ENCODE measurements at regions not wholly inside any gene's neighbourhood (a gene's known extent, or its start where the extent isn't known, plus 50 kb on each side); places are given as distances from the start of the nearest gene placed in this dataset.

DNA sequence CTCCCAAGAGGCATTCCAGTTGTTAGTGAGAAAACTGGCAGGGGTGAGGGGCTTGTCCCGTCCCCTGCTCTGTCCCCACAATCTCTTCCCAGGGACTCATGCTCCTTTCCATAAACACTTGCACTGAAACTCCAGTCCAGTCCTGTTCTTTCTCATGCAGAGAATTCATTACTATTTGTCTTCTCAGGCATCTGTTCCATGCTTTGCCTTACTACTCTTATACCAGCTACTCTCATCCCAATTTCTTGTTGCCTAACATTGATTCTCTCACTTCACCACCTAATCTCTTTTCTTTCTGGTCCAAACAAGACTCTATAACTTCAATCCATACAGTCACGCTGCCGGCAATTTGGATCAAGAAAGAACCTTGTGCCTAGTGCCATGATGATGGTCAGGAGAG is 97.1 kb upstream of the VEGFC start:
- TF ChIP-seq, protein P1, sequence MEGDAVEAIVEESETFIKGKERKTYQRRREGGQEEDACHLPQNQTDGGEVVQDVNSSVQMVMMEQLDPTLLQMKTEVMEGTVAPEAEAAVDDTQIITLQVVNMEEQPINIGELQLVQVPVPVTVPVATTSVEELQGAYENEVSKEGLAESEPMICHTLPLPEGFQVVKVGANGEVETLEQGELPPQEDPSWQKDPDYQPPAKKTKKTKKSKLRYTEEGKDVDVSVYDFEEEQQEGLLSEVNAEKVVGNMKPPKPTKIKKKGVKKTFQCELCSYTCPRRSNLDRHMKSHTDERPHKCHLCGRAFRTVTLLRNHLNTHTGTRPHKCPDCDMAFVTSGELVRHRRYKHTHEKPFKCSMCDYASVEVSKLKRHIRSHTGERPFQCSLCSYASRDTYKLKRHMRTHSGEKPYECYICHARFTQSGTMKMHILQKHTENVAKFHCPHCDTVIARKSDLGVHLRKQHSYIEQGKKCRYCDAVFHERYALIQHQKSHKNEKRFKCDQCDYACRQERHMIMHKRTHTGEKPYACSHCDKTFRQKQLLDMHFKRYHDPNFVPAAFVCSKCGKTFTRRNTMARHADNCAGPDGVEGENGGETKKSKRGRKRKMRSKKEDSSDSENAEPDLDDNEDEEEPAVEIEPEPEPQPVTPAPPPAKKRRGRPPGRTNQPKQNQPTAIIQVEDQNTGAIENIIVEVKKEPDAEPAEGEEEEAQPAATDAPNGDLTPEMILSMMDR (IDR thresholded peaks at IDR 0.05), result no peak
- Histone ChIP-seq H3K27ac (no peak overlapping the region), H3K27me3 (ENCODE audit: insufficient read depth in 3 of 3, low read length in 2 of 3) (no peaks in the 10 kb centered on the region), H3K36me3 (ENCODE audit: insufficient read depth in 1 of 2, low read depth in 1 of 2) (no peaks in the 10 kb centered on the region), H3K4me1 (no peaks in the 10 kb centered on the region), H3K4me3 (no peak overlapping the region), H3K9me3 (no peaks in the 10 kb centered on the region)
- 83 to 86% (median 83%) methylated on average over 3 of the region's 3 CpGs for WGBS, 3 donors
- intact Hi-C loops (cut with DNase I), result no loop called here
- ATAC-seq (no peak), DNase-seq (no peak)

DNA sequence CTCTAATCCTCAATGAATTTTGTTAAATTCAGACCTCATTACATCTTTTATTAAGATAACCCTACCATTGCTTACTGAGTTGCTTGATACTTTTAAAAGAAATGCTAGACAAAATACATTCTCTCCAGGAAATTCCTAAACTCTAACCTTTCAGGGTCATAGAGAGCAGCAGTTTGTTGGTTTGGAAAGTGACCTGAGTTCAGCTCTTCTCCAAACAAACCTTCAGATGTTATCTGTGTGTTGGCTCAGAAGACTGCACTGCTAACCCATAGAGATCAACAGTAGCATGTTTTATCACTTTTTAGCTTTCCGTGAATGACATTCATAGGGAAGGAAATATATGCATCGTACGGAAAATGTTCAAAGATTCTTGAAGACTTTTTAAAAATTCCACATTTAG is 101.8 kb upstream of the VEGFC start:
- no peak overlapping the region for H3K27ac ChIP-seq
- no peak overlapping the region for H3K4me3 ChIP-seq
- TF ChIP-seq, protein P1 (IDR thresholded peaks at IDR 0.05), result no peak
- DNase-seq (no peak), ATAC-seq (no peak)
- no peaks in the 10 kb centered on the region for H3K36me3 ChIP-seq (ENCODE audit: insufficient read depth in 1 of 2, low read depth in 1 of 2)
- H3K9me3 ChIP-seq, result no peaks in the 10 kb centered on the region
- 74 to 82% (median 79%) methylated on average over 3 of the region's 3 CpGs for WGBS, 3 donors
- H3K27me3 ChIP-seq (ENCODE audit: insufficient read depth in 3 of 3, low read length in 2 of 3), result no peaks in the 10 kb centered on the region
- intact Hi-C loops (cut with DNase I), result no loop called here
- no peaks in the 10 kb centered on the region for H3K4me1 ChIP-seq

DNA sequence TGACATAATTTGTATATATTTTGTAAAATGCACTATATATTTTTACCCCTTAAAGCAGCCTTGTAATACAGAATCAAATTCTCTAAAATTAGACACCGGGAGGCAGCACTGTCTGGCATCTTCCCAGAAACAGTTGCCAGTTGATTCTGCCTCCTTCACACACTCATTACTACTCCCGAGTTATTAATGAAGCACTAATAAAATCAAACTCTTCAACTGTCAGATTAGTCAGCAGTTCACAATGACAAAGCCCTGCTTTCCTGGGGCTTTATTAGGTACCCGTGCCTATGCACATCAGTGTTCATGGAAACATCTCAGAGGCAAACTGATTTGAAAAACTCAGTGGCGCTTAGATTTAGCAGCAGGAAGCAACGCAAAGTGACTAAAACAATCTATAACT is 103.5 kb upstream of the VEGFC start:
- intact Hi-C loops (cut with DNase I), result no loop called here
- Histone ChIP-seq H3K9me3 (no peaks in the 10 kb centered on the region), H3K27me3 (ENCODE audit: insufficient read depth in 3 of 3, low read length in 2 of 3) (no peaks in the 10 kb centered on the region), H3K36me3 (ENCODE audit: insufficient read depth in 1 of 2, low read depth in 1 of 2) (no peaks in the 10 kb centered on the region), H3K4me3 (no peak overlapping the region), H3K4me1 (no peaks in the 10 kb centered on the region), H3K27ac (no peak overlapping the region)
- 53 to 61% (median 54%) methylated on average over 5 of the region's 5 CpGs for WGBS, 3 donors
- no peak for ATAC-seq
- DNase-seq, result no peak
- TF ChIP-seq, protein P1 (IDR thresholded peaks at IDR 0.05), result no peak

DNA sequence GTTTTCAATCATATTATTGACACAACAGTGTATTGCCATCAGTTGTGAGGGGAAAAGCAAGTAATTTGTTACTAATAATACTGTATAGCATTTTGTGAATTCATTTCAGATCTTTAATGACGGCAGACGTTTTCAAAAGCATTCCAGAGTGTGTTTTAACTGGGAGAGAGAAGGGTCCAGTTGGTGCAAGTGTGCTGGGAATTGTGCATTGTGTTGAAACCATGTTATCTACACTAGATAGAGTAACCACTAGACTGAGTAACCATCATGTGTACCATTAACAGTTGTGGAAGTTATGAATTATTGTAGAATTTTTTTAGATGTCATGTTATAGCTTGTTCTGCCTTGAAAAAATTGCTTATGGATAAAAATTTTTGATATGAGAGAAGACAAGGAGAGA is 104.5 kb upstream of the VEGFC start:
- Histone ChIP-seq H3K4me3 (no peak overlapping the region), H3K36me3 (ENCODE audit: insufficient read depth in 1 of 2, low read depth in 1 of 2) (no peaks in the 10 kb centered on the region), H3K27ac (no peak overlapping the region), H3K9me3 (no peaks in the 10 kb centered on the region), H3K4me1 (no peaks in the 10 kb centered on the region), H3K27me3 (ENCODE audit: insufficient read depth in 3 of 3, low read length in 2 of 3) (no peaks in the 10 kb centered on the region)
- TF ChIP-seq, protein P1 (IDR thresholded peaks at IDR 0.05), result no peak
- ATAC-seq (no peak), DNase-seq (no peak)
- intact Hi-C loops (cut with DNase I), result no loop called here
- WGBS, 3 donors, result 10 to 71% (median 50%) methylated on average over 2 of the region's 2 CpGs

DNA sequence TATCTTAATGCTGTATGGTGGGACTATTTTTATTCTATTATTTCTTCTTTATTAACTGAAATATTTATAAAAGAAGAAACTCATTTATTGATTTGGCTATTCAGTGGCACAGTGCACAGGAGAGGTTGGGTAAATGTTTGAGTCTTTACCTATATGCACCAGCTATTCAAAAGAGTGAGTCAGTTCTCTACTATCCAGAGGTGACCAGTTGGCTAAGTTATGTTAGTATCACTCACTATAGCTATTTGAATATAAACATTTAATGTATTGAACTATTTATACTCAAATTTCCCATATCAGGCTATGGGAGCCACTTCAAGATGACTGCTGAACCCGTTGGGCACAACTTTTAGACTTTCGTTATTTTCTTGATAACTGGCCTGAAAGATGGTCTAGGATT is 106.1 kb upstream of the VEGFC start:
- 89 to 91% (median 90%) methylated on average over 2 of the region's 2 CpGs for WGBS, 3 donors
- TF ChIP-seq, protein P1 (IDR thresholded peaks at IDR 0.05), result no peak
- Histone ChIP-seq H3K9me3 (no peaks in the 10 kb centered on the region), H3K4me1 (no peaks in the 10 kb centered on the region), H3K4me3 (no peak overlapping the region), H3K27ac (no peak overlapping the region), H3K27me3 (ENCODE audit: insufficient read depth in 3 of 3, low read length in 2 of 3) (no peaks in the 10 kb centered on the region), H3K36me3 (ENCODE audit: insufficient read depth in 1 of 2, low read depth in 1 of 2) (no peaks in the 10 kb centered on the region)
- ATAC-seq (no peak), DNase-seq (no peak)
- intact Hi-C loops (cut with DNase I), result no loop called here

Measured in psoas muscle (tissue), 7 donors.